ENCODE measurements at regions not wholly inside any gene's neighbourhood (a gene's known extent, or its start where the extent isn't known, plus 50 kb on each side); places are given as distances from the start of the nearest gene placed in this dataset.
"Not testable (repeated sequence)": the region's sequence is repeated elsewhere in the genome, so short reads cannot be mapped to it uniquely, and the experiment has no call there.

DNA sequence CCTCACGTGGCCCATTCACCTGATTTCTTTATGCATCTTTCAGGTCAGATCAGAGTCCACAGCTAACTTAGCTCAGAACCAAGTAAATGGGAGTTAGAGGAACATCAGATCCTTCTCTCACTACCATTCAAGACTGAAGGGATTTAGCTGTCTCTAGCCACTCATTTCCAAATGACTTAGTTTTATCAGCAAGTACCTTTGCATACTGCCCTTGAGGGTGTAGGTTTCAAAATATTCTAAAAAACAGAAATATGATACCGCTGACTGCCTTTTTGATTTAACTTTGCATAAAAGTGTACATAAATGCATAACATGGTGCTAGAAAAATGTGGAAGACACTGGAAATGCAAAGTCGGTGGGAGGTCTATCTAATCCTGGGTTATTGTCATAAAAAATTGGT is 500.6 kb upstream of the CHORDC1 start:
- FAIRE-seq: no peak

DNA sequence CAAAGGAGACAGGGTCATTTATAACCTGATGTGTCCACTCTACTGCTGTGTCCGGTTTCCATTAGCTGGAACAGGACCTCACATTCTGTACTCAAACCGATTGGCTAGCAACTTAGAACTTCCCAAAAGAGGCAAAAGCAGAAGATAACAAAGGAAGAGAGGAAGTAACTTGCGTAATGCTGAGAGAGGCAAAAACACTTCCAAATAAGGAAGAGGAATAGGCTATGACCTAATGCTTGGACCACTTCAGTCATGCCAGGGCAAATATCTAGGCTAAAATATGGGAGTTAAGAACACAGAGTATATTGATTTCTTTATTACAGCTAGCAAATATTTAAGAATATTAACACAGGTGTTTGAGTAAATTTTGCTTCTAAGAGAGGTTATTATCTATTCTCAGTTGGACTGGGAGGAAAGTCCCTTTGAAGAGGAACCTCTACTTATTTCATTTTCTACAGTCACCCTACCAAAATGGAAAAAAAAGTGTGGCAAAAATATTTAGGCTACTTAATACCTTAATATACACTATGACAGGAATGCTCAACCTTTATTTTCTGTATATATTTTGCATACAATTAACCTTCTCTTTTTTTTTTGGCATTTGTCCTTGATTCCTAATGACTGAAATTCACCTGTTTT is 499.8 kb upstream of the CHORDC1 start:
- no peak for FAIRE-seq

DNA sequence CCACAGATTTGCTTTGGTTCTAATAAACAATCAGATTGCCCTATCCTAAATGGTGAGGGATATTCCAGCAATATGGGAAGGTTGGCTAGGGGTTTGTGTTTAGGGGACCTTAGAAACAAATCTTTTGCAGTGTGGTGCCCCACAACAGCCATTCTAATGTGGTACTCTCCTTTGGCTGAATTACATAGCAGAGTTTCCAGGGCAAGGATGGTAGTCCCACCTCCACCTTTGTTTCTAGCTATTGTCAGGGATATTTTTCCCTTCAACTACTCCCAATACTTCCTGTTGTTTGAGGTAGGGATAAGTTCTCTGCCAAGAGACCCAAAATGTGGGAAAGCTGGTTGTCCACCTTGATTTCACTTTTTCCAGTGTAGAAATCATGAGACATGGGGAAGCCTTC is 494.7 kb upstream of the CHORDC1 start:
- no peak for FAIRE-seq

DNA sequence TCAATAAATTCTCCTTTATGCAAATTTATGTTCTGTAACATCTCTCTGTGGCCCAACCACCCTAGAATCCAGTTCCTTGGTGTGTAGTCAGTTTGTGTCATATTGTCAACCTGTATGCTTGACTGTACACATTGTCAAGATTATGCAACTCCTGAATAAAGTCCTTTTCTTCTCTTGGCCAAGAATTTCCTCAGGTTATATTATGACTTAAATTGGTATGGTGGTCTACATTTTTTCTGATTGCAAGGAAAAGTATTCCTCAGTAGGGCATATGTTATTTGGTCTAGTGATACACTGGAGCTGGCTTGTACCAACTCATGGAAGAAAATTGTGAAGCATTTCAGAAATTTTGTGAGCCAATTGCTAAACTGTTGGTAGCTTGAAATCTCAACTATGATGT is 482.8 kb upstream of the CHORDC1 start:
- FAIRE-seq: no peak

DNA sequence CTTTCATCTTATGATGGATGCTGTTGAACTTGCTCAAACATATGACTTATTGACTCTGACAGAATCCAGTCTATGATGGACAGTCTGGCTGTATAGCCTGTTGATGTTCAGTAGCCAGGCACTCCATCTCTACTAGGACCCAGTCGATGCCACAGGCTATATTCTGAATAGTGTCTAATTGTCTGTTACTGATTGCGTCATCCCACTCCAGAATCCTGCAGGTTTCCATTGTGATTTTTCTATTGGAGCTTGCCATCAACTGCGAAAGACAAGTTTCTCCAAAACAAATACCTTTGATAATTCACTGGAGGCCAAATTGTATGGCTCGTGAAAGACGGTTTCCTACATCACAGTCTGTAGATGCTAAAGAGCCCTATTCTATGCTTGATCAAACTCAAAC is 481.7 kb upstream of the CHORDC1 start:
- FAIRE-seq: no peak

DNA sequence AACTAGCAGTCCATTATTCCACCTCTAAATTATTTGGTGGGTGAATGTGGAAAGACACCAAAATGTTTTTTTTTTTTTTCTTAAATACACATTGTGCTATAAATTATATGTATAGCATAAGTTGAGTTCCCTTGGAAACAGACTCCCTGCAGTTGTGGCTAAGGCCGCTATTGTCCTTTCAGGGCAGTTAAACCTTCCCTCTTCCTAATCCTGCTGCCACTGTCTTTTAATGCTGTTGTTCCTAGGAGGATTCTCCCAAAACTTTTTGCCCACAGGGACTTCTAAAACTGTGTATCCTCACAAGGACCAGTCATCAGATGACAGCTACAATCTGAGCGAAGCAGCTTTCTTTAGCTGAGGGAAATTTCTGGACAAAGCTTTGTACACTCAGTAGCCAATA is 478.9 kb upstream of the CHORDC1 start:
- no peak for FAIRE-seq

DNA sequence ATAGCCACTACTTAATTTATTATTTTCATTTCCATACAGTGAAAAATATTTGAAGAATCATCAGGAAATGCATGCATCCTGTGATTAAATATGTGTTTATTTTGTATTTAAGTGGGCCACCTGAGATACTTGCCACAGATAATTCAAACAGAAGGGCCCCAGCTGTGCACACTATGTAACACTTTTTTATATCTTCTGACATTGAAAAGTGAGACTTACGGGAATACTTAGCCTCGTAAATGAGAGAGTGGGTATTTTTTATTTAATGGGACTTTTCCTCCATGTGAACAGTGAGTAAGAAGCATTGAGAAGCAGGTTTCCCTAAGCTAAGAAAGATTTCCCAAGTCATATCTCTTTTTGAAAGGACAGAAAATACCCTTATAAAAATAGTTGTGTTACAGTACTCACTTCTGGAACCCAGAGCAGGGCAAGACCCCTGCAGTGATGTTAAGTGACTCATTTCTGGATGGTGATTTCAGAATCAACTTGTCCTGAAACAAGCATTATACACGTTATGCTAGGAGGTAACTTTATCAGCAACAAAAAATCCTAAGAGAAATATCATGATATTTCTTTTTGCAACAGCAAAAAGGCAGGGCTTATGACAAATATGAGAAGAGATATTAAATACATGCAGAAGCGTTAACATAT is 478.1 kb upstream of the CHORDC1 start:
- no peak for FAIRE-seq

DNA sequence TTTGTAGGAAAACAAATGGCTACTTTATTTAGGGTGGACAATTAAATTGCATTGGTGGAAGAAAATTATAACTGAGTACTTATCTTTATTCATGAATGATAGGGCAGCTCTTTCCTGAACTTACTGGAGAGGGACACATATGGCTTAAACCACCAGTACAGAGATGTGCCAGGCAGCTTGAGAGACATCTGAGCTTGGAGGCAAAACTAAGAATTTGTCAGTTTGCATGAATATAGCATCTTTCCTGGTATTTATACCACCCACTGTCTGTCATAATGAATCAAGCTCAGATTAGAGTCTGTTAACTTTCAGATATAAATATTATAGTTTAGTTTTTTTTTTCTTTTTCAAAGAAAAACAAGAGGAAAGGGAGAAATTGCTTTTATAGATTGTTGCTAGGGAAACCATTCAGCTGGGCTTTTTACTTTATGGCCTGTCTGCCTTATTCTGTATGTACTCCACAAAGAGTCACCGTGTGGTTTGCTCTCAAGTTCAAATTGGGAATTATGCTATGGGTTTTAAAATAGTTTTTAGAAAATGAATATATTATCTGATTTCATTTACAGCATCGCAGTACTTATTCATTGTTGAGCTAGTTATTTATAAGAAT is 477.0 kb upstream of the CHORDC1 start:
- FAIRE-seq: no peak

DNA sequence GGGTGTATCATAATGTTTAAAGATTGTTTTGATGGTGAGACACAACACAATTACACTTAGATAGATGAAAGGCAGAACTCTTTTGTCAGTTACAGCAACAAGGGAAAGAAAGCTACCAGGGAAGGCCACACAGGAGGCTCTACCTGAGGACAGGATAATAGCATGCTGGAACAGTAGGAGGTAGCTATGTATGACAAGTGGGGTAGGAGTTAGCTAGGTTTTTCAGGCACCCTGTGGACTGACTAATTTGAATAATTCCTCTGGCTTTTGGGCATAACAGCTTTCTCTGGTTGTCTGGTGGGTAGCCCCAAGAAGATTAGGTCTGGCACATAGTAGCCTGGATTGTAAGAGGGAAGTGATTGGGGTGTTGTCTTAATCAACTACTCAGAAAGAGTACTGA is 475.4 kb upstream of the CHORDC1 start:
- FAIRE-seq: no peak

DNA sequence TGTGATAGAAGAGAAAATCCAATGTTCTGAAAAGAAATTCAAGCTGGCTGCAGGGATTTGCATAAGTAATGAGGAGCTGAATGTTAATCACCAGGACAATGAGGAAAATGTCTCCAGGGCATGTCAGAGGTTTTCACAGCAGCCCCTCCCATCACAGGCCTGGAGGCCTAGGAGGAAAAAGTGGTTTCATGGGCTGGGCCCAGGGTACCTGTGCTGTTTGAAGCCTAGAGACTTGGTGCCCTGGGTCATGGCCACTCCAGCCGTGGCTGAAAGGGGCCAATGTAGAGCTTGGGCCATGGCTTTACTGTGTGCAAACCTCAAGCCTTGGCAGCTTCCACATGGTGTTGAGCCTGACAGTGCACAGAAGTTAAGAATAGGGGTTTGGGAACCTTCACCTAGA is 452.6 kb upstream of the CHORDC1 start:
- not testable (repeated sequence) for FAIRE-seq

DNA sequence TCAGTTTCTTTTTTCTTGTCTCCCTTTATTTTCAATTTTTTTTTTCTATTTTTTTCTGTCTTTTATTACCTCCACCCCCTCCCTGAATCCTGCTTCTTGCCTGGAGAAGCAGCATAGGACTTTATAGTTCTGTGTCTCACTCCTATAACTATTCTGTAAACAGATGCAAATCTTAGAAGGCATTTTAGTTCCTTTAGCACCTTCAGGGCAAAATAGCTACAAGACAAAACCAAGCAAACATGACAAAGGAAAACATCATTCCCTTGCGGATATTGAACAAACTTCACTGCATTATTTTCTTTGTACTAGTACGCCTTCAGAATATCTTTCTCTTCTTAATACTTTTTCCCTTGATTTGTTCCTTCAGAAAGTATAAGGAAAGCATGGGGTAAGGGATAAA is 446.2 kb upstream of the CHORDC1 start:
- no peak for FAIRE-seq

DNA sequence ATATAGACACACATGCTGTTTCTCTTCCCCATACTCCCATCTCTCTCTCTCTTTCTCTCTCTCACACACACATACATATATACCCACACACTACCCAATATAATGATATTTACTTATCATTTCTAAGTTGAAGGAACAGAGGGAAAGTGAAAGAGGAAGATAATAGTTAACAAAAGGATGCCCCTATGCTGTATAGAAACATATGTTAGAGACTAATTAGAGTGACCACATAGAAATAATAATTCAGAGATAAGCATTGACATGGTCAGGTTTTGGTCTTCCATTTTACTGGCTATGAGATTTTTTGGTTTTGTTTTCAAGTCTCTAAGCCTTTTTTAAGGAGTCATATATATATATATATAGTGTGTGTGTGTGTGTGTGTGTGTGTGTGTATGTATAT is 445.7 kb upstream of the CHORDC1 start:
- no peak for FAIRE-seq

DNA sequence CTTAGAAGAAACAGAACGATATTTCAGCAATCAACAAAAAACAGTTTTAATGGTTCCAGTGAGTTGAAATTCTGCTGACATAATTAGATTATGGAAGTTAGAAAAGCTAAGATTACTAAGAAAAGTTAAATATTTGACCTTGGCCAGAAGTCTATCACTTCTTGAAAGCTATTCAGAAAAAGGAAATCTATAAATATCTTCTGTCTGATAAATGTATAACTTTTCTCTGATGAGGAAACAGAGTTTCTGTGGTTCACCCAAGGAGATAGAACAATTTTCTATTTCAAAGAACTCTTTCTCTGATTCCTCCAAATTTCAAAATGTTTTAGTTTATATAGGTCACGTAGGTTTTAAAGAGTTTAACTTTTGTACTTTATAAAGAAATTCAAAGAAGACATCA is 438.4 kb upstream of the CHORDC1 start:
- no peak for FAIRE-seq

DNA sequence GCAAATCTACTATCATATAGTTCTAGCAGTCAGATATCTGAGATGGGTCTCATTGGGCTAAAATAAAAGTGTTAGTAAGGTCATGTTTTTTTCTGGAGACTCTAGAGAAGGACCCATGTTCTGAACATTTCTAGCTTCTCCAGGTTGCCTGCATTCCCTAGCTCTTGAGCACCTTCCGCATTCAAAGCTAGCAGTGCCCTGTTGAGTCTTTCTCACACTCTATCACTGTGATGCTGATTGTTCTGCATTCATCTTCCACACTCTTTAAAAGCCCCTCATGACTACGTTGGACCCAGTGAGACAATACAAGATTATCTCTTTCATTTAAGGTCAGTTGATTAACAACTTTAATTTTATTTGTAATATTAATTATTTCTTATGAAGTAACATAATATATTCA is 433.3 kb upstream of the CHORDC1 start:
- no peak for FAIRE-seq

DNA sequence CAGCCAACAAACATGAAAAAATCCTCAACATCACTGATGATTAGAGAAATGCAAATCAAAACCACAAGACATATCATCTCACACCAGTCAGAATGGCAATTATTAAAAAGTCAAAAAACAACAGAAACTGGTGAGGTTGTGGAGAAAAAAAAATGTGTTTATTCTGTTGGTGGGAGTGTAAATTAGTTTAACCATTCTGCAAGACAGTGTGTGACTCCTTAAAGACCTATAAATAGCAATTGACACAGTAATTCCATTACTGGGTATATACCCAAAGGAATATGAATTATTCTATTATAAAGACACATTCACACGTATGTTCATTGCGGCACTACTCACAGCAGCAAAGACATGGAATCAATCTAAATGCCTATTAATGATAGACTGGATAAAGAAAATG is 427.3 kb upstream of the CHORDC1 start:
- no peak for FAIRE-seq

DNA sequence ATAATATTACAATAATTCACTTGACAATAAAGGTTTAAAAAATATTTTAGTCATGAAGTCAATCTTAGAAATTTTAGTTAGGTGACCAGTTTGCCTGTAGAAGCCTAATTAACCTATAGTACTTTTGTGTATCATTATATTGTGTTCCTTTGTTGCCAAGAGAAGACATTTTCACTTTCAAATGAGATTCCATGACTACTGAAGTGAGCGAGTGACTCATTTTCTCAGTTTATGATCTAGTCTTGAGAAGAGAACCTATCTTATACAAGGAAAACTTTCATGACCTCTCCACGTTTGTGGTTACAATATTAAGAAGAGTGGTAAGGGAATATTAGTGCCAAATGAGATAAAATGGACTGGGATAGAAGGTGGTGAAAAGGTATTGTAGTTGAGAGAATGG is 423.9 kb upstream of the CHORDC1 start:
- FAIRE-seq: no peak

DNA sequence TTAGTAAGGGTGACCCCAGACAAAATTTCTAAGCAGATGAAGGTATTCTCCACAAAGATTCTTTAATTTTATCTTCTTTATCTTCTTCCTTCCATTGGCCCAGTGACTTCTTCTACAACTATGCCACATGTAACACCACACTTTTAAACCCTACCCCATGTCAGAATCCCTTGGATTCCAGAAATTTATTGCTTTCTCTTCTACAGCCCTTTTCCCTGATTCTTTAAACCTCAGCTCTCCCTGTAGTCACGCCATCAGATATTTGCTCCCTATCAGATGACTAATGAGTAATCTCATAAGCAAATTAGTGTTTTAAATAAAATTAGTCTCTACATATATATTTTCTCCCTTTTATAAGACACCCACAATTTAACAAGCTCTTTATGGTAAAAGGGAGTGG is 423.4 kb upstream of the CHORDC1 start:
- FAIRE-seq: no peak

DNA sequence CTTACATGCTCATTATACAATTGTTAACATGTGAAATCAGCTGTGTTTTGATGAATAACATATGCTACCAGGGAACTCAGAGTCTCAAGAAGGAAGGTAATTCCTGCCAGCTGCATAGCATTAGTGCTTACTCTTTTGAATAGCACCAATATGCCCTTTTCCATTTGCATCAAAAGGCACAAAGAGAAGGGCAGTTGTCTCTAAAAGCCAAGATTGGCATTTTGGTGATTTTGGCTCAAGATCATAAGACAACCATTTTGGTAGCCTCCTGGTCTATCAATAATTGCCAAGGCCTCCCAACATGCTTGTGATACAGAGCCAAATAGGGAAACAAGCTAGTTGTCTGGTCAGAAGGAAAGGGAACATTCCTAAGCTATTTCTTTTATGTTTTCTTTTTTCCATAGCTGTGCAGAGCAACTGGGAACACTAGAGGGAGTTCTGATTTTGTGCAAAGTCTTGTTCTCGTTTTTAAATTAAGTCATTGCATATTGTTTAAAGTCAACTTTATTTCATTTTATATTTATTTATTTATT is 416.7 kb upstream of the CHORDC1 start:
- FAIRE-seq: no peak

DNA sequence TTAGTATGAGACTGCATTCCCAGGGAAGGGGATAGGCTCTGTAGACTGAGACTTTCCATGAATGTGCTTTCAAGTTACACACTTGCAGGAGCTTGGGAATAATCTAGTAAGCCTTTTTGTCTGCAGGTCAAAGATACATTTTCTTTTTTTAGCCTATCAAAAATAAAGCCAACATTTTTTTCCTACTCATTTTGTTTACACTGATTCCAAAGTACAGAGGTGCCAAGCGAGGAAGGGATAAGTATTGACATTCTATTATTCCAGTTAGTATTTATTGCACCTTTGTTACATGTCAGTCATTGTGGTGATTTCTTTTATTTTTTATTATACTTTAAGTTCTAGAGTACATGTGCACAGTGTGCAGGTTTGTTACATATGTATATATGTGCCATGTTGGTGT is 413.0 kb upstream of the CHORDC1 start:
- no peak for FAIRE-seq

DNA sequence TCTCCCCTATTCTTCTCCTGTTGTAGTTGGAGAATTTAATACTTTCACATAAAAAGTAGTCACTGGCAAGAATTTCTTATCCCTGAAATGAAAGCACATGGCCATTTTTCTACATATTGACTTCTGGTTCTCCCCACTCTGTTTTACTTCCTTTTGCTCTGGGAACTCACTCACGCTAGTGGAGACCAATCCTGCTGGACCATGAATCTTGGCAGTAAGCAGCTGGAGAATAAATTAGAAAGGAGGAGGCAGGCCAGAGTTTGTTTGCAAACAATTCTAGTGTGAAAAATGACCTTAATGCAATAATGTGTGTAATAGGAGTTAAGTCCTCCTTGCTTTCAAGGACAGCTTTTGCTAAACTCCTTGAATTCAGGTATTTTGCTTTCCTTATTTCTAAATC is 412.3 kb upstream of the CHORDC1 start:
- FAIRE-seq: no peak

DNA sequence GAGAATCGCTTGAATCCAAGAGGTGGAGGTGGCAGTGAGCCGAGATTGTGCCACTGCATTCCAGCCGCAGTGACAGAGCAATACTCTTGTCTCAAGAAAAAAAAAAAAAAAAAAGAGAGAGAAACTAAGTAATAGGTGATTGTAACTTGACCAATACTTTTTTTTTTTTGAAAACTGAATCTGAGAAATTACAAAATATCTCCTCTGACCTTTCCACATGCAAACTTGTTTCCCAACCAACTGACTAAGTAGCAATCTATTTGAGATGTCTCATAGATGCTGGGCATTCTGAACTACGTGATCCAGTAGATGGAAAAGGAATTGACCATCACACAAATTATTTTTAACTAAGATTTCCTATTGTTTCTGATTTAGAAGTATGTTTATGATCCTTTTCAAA is 407.3 kb upstream of the CHORDC1 start:
- no peak for FAIRE-seq

DNA sequence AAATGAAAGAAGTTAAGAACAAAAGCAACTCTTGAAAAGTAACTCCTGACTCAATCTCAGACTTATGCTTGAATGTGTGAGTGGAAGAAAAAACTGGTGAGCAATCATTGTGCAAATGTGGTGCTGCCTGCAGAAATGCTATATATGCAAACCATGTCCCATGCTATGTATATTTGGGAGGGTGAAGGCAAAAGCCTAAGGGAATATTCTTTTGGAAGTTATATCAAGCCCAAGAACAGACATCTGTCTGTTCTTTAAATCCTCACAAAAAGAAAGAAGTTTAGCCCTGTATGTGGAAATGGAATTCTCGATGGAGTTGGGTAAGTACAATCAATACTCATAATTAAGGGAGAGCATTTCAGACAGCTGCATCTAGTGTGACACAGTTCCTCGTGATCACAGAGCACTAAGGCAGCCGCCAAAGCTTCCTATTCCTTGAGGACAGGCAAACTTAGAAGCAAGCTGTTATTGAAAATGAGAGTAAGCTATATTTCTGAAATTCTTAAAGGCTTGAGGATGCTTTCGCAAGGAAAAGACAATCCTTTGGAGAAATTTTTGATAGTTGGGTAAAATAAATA is 406.5 kb upstream of the CHORDC1 start:
- no peak for FAIRE-seq

DNA sequence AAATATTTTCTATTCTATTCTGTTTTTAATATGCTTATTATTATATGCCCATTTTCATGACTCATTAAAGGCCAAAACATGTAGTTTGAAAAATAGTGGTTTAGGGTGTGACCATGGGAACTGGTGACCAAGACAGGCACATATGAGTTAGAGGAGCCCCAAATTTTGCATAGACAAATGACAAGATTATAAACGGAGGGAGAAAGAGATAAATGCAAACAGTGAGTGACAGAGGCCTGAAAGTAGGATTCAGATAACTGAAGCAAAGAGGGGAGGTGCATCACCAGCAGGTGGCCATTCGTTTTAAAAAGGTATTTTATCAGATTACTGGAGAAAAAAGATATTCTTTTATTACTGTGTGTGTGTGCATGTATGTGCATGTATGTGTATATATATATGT is 391.5 kb upstream of the CHORDC1 start:
- FAIRE-seq: no peak

DNA sequence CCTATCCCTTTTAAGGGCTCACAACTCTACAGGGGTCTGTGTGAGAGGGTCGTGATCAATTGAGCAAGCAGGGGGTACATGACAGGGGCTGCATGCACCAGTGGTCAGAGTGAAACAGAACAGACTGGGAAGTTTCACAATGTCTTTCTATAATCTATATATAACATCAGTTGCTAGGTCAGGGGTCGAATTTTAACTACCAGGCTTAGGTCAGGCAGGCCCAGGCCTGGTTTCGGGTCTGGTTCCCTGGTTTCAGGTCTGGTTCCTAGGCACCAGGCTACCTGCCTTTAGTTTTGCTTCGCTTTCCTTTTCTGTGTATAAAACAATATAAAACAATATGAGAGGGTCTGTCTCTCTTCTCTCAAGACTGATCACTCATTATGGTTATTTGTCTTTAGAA is 390.2 kb upstream of the CHORDC1 start:
- FAIRE-seq: not testable (repeated sequence)

Data from colon (tissue), 2 donors.